ENCODE measurements at regions not wholly inside any gene's neighbourhood (a gene's known extent, or its start where the extent isn't known, plus 50 kb on each side); places are given as distances from the start of the nearest gene placed in this dataset.

DNA sequence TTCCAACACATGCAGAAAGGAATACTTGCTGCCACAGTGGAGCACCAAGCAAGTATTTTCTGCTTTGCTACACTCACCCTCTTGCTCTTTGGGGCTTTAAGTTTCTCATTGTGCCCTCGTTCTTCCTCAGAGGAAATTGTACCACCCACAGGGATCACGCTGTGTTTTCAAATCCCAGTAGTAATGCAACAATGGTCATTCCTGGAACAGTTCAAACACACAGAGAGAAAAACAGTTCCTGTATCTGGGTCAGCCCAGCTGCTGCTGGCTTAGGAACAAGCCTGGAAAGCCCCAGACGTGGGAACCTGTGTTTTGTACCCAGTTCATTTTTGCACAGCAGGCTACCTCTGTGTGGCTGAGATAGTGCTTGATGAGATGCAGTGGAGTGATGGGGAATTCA, 907.8 kb downstream of the STPG2 start:
- Mint-ChIP-seq H3K27me3 (no peaks in the 10 kb centered on the region), H3K36me3 (ENCODE audit: low read depth) (no peaks in the 10 kb centered on the region), H3K9me3 (peaks cover 5% of the 10 kb centered on the region), H3K27ac (no peak overlapping the region), H3K4me1 (ENCODE audit: low read depth) (no peaks in the 10 kb centered on the region), H3K4me3 (no peak overlapping the region)
- DNase-seq: no peak
- ChIA-PET POLR2A (no interaction called here), CTCF (no interaction called here)
- intact Hi-C loops (cut with micrococcal nuclease): no loop called here
- ATAC-seq: no peak
- TF ChIP-seq, protein P1, sequence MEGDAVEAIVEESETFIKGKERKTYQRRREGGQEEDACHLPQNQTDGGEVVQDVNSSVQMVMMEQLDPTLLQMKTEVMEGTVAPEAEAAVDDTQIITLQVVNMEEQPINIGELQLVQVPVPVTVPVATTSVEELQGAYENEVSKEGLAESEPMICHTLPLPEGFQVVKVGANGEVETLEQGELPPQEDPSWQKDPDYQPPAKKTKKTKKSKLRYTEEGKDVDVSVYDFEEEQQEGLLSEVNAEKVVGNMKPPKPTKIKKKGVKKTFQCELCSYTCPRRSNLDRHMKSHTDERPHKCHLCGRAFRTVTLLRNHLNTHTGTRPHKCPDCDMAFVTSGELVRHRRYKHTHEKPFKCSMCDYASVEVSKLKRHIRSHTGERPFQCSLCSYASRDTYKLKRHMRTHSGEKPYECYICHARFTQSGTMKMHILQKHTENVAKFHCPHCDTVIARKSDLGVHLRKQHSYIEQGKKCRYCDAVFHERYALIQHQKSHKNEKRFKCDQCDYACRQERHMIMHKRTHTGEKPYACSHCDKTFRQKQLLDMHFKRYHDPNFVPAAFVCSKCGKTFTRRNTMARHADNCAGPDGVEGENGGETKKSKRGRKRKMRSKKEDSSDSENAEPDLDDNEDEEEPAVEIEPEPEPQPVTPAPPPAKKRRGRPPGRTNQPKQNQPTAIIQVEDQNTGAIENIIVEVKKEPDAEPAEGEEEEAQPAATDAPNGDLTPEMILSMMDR (IDR thresholded peaks at IDR 0.05): no peak

DNA sequence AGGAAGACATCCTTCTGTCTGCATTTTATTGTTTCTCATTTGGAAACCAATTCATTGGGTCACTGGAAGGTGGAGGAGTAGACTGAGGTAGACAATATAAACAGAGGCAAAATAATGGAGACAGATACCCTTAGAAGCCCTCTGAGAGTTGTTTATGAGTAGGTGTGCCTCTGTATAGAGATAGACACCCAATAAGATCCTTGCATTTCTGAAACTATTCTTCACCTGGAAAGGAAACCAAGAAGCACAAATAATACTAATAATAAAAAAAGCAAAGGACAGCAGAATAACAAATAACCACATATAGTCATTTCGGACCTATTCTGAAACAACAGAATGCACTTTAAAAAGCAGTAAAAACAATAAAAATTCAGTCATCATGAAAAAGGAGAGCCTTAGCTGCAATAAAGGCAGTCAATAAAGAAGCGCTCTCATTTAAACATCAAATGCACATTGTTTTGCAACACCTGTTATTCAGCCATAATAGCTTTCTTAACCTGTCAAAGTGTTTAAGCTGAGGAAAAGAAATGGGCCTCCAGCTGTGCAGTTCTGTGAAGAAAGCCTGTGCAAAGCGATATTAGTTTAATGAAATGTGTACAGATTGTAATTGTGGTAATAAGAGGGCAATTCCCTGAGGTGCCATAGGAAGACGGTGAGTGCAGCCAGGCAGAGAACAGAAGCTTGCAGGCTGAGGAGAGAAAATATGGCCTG, 904.2 kb downstream of the STPG2 start:
- H3K9me3 Mint-ChIP-seq: peaks cover 8% of the 10 kb centered on the region

DNA sequence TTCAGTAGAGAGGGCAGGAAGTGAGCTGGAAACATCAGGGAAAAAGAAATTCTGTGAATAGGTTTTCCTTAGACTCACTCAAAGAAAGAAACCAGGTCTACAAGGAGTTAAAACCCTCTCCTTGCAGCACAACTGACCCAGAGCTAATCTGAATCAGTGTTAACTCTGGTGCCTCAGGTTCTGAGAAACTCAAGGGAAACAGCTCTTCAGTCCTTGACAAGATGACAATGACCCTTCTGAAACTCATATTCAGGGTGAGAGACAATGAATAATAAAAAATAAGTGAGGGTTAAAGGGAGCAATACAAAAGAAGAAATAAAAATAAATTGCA, 903.6 kb downstream of the STPG2 start:
- H3K9me3 Mint-ChIP-seq: peaks cover 8% of the 10 kb centered on the region
- no peak overlapping the region for H3K27ac Mint-ChIP-seq
- H3K36me3 Mint-ChIP-seq (ENCODE audit: low read depth): no peaks in the 10 kb centered on the region
- H3K4me1 Mint-ChIP-seq (ENCODE audit: low read depth): no peaks in the 10 kb centered on the region
- no peak for DNase-seq
- ChIA-PET CTCF (no interaction called here), POLR2A (no interaction called here)
- H3K27me3 Mint-ChIP-seq: no peaks in the 10 kb centered on the region
- intact Hi-C loops (cut with micrococcal nuclease): no loop called here
- no peak for ATAC-seq
- H3K4me3 Mint-ChIP-seq: no peak overlapping the region
- TF ChIP-seq, protein P1 (IDR thresholded peaks at IDR 0.05): no peak

More for the DNA sequence above, 904.2 kb downstream of the STPG2 start:
- H3K27me3 Mint-ChIP-seq: no peaks in the 10 kb centered on the region
- ChIA-PET POLR2A (no interaction called here), CTCF (no interaction called here)
- DNase-seq (no peak), ATAC-seq (no peak)
- TF ChIP-seq, protein P1 (IDR thresholded peaks at IDR 0.05): no peak
- H3K4me3 Mint-ChIP-seq: no peak overlapping the region
- no peaks in the 10 kb centered on the region for H3K4me1 Mint-ChIP-seq (ENCODE audit: low read depth)
- no peaks in the 10 kb centered on the region for H3K36me3 Mint-ChIP-seq (ENCODE audit: low read depth)
- intact Hi-C loops (cut with micrococcal nuclease): no loop called here
- H3K27ac Mint-ChIP-seq: no peak overlapping the region

DNA sequence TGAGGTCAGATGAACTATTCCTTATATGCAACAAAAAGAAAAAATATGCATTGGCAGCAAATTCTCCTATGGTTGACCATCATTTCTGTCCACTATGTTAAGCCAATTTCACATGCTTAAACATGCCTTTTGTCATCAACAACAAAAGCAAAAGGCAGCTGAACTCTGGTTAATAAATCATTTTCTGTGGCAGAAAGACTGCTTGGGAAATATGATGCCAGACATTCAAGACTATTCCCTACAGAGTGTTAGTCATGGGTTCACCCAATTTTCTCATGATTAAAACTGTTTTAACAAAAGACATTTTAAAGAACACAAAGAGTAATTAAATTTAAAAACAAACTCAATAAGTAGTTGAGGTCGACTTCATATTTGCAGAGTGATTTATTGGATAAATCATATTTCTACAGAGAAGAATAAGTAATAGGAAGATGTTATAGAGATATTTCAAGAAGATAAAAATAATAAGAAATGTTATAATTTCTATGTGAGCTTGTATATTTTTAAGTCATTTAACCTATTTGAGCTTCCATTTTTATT, 890.6 kb downstream of the STPG2 start:
- no peaks in the 10 kb centered on the region for H3K27me3 Mint-ChIP-seq
- intact Hi-C loops (cut with micrococcal nuclease): no loop called here
- H3K9me3 Mint-ChIP-seq: peaks cover 14% of the 10 kb centered on the region
- no peak overlapping the region for H3K27ac Mint-ChIP-seq
- DNase-seq: no peak
- H3K4me1 Mint-ChIP-seq (ENCODE audit: low read depth): no peaks in the 10 kb centered on the region
- TF ChIP-seq, protein P1 (IDR thresholded peaks at IDR 0.05): no peak
- POLR2A ChIA-PET: no interaction called here
- no peak overlapping the region for H3K4me3 Mint-ChIP-seq
- ATAC-seq: no peak
- CTCF ChIA-PET: no interaction called here
- H3K36me3 Mint-ChIP-seq (ENCODE audit: low read depth): no peaks in the 10 kb centered on the region

DNA sequence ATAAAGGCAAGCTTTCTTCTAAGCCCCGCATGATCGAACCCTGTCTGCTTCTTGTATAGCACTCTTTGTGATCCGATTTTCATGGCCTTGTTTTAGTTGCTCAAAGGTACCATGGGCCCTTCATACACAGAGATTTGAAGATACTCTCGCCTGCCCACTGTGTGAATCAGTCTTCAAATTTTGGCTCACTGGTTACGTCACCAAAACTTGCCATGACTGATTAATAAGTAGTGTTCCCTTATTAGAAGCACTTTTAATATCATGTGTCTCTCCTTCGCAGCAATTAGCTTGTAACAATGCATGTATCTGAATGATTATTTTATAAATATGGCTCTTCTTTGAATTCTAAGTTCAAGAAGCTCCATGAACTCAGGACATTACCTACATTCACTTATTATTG, 880.5 kb downstream of the STPG2 start:
- H3K4me1 Mint-ChIP-seq (ENCODE audit: low read depth): no peaks in the 10 kb centered on the region
- TF ChIP-seq, protein P1 (IDR thresholded peaks at IDR 0.05): no peak
- ATAC-seq (no peak), DNase-seq (no peak)
- POLR2A ChIA-PET: no interaction called here
- CTCF ChIA-PET: no interaction called here
- H3K9me3 Mint-ChIP-seq: peaks cover 12% of the 10 kb centered on the region
- H3K27ac Mint-ChIP-seq: no peak overlapping the region
- H3K36me3 Mint-ChIP-seq (ENCODE audit: low read depth): no peaks in the 10 kb centered on the region
- H3K27me3 Mint-ChIP-seq: no peaks in the 10 kb centered on the region
- intact Hi-C loops (cut with micrococcal nuclease): no loop called here
- H3K4me3 Mint-ChIP-seq: no peak overlapping the region
